Neural cell (in vitro differentiated cells): ENCODE measurements at regions not wholly inside any gene's neighbourhood (a gene's known extent, or its start where the extent isn't known, plus 50 kb on each side); places are given as distances from the start of the nearest gene placed in this dataset.
"Not testable (repeated sequence)": the region's sequence is repeated elsewhere in the genome, so short reads cannot be mapped to it uniquely, and the experiment has no call there.

Experiments used
- H2AFZ ChIP-seq: fragments of 200-600, 300-800 bp; sonication (generic), shearing (Covaris generic); 2 replicates; pipeline ENCODE4 v1.6.0; 2014; ENCODE audit warnings: low read depth, mild to moderate bottlenecking, antibody characterized with exemption, low read length, moderate library complexity
- H3F3A ChIP-seq: fragments of 200-600 bp; shearing (Covaris generic); 2 replicates; pipeline ENCODE4 v1.6.1; 2016; ENCODE audit warnings: mild to moderate bottlenecking, moderate library complexity, mixed read lengths, antibody characterized with exemption, low read length; ENCODE audit not compliant: insufficient read depth, poor library complexity, severe bottlenecking
- H3K27ac ChIP-seq: fragments of 200-600, 300-800 bp; sonication (generic), shearing (Covaris generic); 2 replicates; pipeline ENCODE4 v1.5.1; 2014; ENCODE audit warnings: mild to moderate bottlenecking, low read length, moderate library complexity
- H3K27me3 ChIP-seq: fragments of 300-800, 200-600 bp; sonication (generic), shearing (Covaris generic); 2 replicates; pipeline ENCODE4 v1.6.0; 2014; ENCODE audit warnings: mild to moderate bottlenecking, low read depth, low read length, moderate library complexity; ENCODE audit not compliant: insufficient read depth
- H3K36me3 ChIP-seq: fragments of 300-800, 200-600 bp; sonication (generic), shearing (Covaris generic); 2 replicates; pipeline ENCODE4 v1.5.1; 2014; ENCODE audit warnings: mild to moderate bottlenecking, antibody characterized with exemption, low read length, moderate library complexity; ENCODE audit not compliant: insufficient read depth
- H3K4me2 ChIP-seq: fragments of 300-800, 200-600 bp; sonication (generic), shearing (Covaris generic); 2 replicates; pipeline ENCODE4 v1.6.0; 2014; ENCODE audit warnings: mild to moderate bottlenecking, low read length
- H3K4me3 ChIP-seq: fragments of 300-800, 200-600 bp; sonication (generic), shearing (Covaris generic); 2 replicates; pipeline ENCODE4 v1.5.1; 2014; ENCODE audit warnings: mild to moderate bottlenecking, low read length, moderate library complexity
- H3K79me2 ChIP-seq: fragments of 200-600 bp; shearing (Covaris generic); replicated peaks from 2 replicates; pipeline ENCODE4 v1.6.0; 2014; ENCODE audit warnings: mild to moderate bottlenecking, low read length, moderate library complexity; ENCODE audit not compliant: insufficient read depth
- H3K9ac ChIP-seq: fragments of 300-800, 200-600 bp; sonication (generic), shearing (Covaris generic); 2 replicates; pipeline ENCODE4 v1.6.1; 2016; ENCODE audit warnings: mild to moderate bottlenecking, low read length, mixed read lengths
- H3K9me2 ChIP-seq: fragments of 200-600 bp; shearing (Covaris generic); 2 replicates; pipeline ENCODE4 v1.6.1; 2016; ENCODE audit warnings: mild to moderate bottlenecking, low read length, mixed read lengths; ENCODE audit not compliant: insufficient read depth
- H3K9me3 ChIP-seq: fragments of 200-600, 300-800 bp; sonication (generic), shearing (Covaris generic); 2 replicates; pipeline ENCODE4 v1.6.1; 2016; ENCODE audit warnings: mild to moderate bottlenecking, mixed run types, low read length, moderate library complexity, mixed read lengths
- H4K20me1 ChIP-seq: fragments of 200-600 bp; shearing (Covaris generic); 2 replicates; pipeline ENCODE4 v1.6.1; 2016; ENCODE audit warnings: mild to moderate bottlenecking, mixed run types; ENCODE audit not compliant: insufficient read depth
- EP300 ChIP-seq: fragments of 450-650 bp; conservative IDR thresholded peaks from 2 replicates; pipeline ENCODE4 v1.6.1; 2014; ENCODE audit warnings: antibody characterized with exemption, mild to moderate bottlenecking, moderate library complexity; ENCODE audit not compliant: poor library complexity, severe bottlenecking
- EZH2 ChIP-seq: fragments of 200-600, 300-800 bp; shearing (Covaris generic), sonication (generic); IDR thresholded peaks from 2 replicates; pipeline ENCODE4 v1.6.1; 2014; ENCODE audit warnings: antibody characterized with exemption, low read length, borderline replicate concordance, mild to moderate bottlenecking; ENCODE audit not compliant: insufficient read depth, poor library complexity, severe bottlenecking
- MXI1 ChIP-seq: fragments of 450-650 bp; conservative IDR thresholded peaks from 2 replicates; pipeline ENCODE4 v1.6.1; 2014; ENCODE audit warnings: antibody characterized with exemption, mild to moderate bottlenecking; ENCODE audit not compliant: poor library complexity, severe bottlenecking
- POLR2AphosphoS5 ChIP-seq: IDR thresholded peaks from 2 replicates; pipeline ENCODE4 v1.6.1; 2012
- RAD21 ChIP-seq: fragments of 450-650 bp; conservative IDR thresholded peaks from 2 replicates; pipeline ENCODE4 v1.6.1; 2014; ENCODE audit warnings: antibody characterized with exemption, mild to moderate bottlenecking, moderate library complexity
- SMC3 ChIP-seq: fragments of 450-650 bp; conservative IDR thresholded peaks from 2 replicates; pipeline ENCODE4 v1.6.1; 2014; ENCODE audit warnings: antibody characterized with exemption, mild to moderate bottlenecking, moderate library complexity; ENCODE audit not compliant: poor library complexity
- TAF1 ChIP-seq: IDR thresholded peaks from 2 replicates; pipeline ENCODE4 v1.6.1; 2012; ENCODE audit warnings: low read depth
- TF ChIP-seq, protein P1 (sequence below): fragments of 450-650 bp; IDR thresholded peaks from 2 replicates; pipeline ENCODE4 v1.5.1; 2014; ENCODE audit warnings: antibody characterized with exemption, mild to moderate bottlenecking, moderate library complexity; ENCODE audit not compliant: poor library complexity, severe bottlenecking
- TF ChIP-seq, protein P2 (sequence below): IDR thresholded peaks from 2 replicates; pipeline ENCODE4 v1.6.1; 2012; ENCODE audit warnings: borderline replicate concordance

GRCh38 chr5:30147976-30148375 lies 1045.5 kb upstream of the CDH6 start:
- H3K4me2 ChIP-seq = no peak overlapping the region
- H4K20me1 ChIP-seq = no peaks in the 10 kb centered on the region
- no peaks in the 10 kb centered on the region for H3K9me2 ChIP-seq
- no peak overlapping the region for H3K4me3 ChIP-seq
- no peak overlapping the region for H2AFZ ChIP-seq
- TF ChIP-seq POLR2AphosphoS5 = no peak
- TF ChIP-seq RAD21 = no peak
- TF ChIP-seq MXI1 = no peak
- TF ChIP-seq SMC3 = no peak
- TF ChIP-seq TAF1 = no peak
- TF ChIP-seq EZH2 = no peak
- no peaks in the 10 kb centered on the region for H3K79me2 ChIP-seq
- H3K27me3 ChIP-seq = no peaks in the 10 kb centered on the region
- no peak overlapping the region for H3K9ac ChIP-seq
- no peaks in the 10 kb centered on the region for H3K36me3 ChIP-seq
- no peaks in the 10 kb centered on the region for H3F3A ChIP-seq
- H3K27ac ChIP-seq = no peak overlapping the region
- no peaks in the 10 kb centered on the region for H3K9me3 ChIP-seq

DNA sequence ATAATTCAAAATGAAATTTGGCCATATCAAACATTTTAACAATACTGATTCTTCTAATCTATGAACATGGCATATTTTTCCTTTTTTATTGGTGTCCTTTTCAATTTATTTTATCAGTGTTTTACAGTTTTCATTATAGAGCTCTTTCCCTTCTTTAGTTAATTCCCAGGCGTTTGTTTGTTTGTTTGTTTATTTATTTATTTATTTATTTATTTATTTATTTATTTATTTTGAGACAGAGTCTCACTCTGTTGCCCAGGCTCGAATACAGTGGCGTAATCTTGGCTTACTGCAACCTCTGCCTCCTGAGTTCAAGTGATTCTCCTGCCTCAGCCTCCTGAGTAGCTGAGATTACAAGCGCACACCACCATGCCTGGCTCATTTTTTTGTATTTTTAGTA lies 1049.4 kb upstream of the CDH6 start:
- H3K4me2 ChIP-seq, H4K20me1 ChIP-seq, H3K36me3 ChIP-seq, H3K9me2 ChIP-seq, H3K9ac ChIP-seq, H3K79me2 ChIP-seq, H3K27ac ChIP-seq, H2AFZ ChIP-seq, H3K4me3 ChIP-seq, H3K27me3 ChIP-seq, H3K9me3 ChIP-seq, H3F3A ChIP-seq: not testable (repeated sequence)

DNA sequence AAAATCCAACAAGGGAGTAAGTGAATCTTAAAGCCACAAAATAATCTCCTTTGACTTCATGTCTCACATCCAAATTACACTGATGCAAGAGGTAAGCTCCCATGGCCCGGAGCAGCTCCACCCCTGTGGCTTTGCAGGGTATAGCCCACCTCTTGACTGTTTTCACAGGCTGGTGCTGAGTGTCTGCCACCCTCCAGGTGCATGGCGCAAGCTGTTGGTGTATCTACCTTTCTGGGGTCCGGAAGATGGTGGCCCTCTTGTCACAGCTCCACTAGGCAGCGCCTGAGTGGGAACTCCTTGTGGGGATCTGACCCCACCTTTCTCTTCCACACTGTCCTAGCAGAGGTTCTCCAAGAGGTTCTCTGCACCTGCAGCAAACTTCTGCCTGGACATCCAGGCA lies 1051.1 kb upstream of the CDH6 start:
- Histone ChIP-seq H3K9me3 (peaks cover 6% of the 10 kb centered on the region), H3F3A (no peaks in the 10 kb centered on the region), H3K27me3 (no peaks in the 10 kb centered on the region), H3K79me2 (no peaks in the 10 kb centered on the region), H3K9ac (no peak overlapping the region), H3K4me3 (no peak overlapping the region), H3K36me3 (no peaks in the 10 kb centered on the region), H3K27ac (no peak overlapping the region), H4K20me1 (no peaks in the 10 kb centered on the region), H3K9me2 (no peaks in the 10 kb centered on the region), H2AFZ (no peak overlapping the region), H3K4me2 (no peak overlapping the region)
- TF ChIP-seq SMC3 = no peak
- no peak for TF ChIP-seq EP300
- TF ChIP-seq POLR2AphosphoS5 = no peak
- TF ChIP-seq, protein P1, sequence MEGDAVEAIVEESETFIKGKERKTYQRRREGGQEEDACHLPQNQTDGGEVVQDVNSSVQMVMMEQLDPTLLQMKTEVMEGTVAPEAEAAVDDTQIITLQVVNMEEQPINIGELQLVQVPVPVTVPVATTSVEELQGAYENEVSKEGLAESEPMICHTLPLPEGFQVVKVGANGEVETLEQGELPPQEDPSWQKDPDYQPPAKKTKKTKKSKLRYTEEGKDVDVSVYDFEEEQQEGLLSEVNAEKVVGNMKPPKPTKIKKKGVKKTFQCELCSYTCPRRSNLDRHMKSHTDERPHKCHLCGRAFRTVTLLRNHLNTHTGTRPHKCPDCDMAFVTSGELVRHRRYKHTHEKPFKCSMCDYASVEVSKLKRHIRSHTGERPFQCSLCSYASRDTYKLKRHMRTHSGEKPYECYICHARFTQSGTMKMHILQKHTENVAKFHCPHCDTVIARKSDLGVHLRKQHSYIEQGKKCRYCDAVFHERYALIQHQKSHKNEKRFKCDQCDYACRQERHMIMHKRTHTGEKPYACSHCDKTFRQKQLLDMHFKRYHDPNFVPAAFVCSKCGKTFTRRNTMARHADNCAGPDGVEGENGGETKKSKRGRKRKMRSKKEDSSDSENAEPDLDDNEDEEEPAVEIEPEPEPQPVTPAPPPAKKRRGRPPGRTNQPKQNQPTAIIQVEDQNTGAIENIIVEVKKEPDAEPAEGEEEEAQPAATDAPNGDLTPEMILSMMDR = no peak
- TF ChIP-seq, protein P2, sequence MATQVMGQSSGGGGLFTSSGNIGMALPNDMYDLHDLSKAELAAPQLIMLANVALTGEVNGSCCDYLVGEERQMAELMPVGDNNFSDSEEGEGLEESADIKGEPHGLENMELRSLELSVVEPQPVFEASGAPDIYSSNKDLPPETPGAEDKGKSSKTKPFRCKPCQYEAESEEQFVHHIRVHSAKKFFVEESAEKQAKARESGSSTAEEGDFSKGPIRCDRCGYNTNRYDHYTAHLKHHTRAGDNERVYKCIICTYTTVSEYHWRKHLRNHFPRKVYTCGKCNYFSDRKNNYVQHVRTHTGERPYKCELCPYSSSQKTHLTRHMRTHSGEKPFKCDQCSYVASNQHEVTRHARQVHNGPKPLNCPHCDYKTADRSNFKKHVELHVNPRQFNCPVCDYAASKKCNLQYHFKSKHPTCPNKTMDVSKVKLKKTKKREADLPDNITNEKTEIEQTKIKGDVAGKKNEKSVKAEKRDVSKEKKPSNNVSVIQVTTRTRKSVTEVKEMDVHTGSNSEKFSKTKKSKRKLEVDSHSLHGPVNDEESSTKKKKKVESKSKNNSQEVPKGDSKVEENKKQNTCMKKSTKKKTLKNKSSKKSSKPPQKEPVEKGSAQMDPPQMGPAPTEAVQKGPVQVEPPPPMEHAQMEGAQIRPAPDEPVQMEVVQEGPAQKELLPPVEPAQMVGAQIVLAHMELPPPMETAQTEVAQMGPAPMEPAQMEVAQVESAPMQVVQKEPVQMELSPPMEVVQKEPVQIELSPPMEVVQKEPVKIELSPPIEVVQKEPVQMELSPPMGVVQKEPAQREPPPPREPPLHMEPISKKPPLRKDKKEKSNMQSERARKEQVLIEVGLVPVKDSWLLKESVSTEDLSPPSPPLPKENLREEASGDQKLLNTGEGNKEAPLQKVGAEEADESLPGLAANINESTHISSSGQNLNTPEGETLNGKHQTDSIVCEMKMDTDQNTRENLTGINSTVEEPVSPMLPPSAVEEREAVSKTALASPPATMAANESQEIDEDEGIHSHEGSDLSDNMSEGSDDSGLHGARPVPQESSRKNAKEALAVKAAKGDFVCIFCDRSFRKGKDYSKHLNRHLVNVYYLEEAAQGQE = no peak
- TF ChIP-seq EZH2 = no peak
- TF ChIP-seq TAF1 = no peak
- no peak for TF ChIP-seq MXI1
- no peak for TF ChIP-seq RAD21
